NCI-H2227 (cell line): ENCODE measurements at regions not wholly inside any gene's neighbourhood (a gene's known extent, or its start where the extent isn't known, plus 50 kb on each side); places are given as distances from the start of the nearest gene placed in this dataset.
A peak's percentile ranks its signal among the peaks of the same experiment; 100 is the strongest.

Source experiments
- DNase-seq: peaks from one replicate; lab custom pipeline; 2025; ENCODE audit not compliant: unreplicated experiment; lab: John Stamatoyannopoulos, UW

DNA sequence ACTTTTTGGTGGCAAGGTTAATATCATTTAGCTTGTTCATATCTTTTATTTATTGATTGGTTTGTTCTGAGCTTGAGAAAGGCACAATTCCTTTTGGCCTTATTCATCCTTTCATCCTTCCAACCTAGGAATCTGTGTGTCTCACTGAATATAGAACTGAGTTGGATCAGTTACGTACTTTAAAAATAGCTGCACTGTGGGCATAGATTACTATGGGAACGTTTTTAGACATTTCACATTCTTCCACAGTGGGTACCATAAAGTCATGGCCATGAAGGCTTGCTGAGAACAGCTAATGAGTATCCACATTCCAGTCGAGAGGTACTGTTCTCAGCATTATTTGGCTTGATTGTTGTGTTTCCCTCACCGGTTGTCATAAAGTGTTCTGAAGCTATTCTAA lies 217.0 kb upstream of the DKK2 start:
- no peak for DNase-seq

DNA sequence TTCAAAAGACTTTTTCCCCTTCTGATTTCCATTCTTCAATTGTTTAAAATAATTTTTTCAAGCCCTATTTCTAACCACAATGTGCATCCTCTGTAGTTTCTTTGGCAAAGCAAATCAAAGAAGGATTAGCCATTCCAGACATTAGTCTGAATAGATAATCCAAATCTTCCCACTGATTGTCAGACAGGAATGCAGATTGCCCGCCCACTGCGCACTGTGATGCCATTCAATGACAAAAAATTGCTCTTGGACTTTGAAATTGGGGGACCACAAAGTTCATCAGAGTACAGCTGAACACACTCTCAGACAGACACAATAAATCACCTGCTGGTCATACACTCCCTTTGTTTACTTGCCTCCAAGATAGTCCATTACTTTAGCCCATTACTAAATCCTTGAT lies 216.5 kb upstream of the DKK2 start:
- DNase-seq: no peak

DNA sequence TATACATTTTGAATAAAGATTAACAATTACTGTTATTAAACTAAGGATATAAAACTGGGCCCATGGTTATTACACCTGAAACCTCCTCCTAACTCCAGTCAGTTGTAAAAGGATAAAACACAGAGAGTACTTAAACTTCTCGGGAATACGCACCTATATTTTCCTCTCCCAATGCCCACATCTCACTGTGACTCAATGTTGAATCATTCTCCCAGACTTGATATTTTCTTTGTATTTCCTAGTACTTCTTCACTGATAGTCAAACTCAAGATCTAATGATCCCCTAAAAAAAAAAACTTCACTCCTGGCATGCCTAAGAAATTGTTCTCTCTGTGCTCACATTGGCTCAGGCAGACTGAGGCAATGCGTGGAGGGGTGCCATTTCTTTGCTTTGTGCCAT lies 212.5 kb upstream of the DKK2 start:
- no peak for DNase-seq

DNA sequence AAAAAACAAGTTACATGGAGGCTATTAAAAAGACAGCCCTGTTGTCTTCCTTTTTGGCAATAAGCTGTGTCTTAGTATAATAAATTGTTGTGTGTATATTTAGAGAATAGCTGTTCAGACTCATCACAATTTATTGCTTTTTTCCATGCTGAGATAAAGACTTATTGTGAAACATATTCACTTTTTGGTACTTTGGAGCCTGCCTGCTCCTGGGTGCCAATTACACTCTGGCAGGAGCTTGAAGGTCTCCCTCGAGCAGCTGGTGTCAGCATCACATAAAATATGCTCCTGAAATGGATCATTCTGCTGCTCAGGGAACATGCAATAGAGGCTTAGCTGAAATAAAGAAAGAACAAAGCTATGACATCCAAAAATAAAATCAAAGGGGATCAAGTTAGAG lies 211.6 kb upstream of the DKK2 start:
- no peak for DNase-seq

DNA sequence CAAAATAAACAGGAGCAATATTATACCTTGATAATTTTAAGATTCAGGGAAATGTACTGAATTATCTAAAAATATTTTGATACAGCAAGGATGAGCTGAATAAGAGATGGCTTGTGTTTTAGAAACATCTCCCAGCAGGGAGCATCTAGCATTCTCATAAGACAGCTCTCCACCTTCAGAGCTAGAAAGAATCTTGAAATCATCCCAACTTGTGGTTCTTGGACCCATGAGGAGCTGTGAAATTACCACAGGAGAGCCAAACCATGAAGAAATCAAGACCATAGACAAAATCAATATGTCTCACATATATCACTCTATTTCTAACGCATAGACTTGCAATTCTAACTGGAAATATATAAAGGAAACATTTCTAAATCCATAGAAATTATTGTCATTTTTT lies 210.6 kb upstream of the DKK2 start:
- DNase-seq: no peak

DNA sequence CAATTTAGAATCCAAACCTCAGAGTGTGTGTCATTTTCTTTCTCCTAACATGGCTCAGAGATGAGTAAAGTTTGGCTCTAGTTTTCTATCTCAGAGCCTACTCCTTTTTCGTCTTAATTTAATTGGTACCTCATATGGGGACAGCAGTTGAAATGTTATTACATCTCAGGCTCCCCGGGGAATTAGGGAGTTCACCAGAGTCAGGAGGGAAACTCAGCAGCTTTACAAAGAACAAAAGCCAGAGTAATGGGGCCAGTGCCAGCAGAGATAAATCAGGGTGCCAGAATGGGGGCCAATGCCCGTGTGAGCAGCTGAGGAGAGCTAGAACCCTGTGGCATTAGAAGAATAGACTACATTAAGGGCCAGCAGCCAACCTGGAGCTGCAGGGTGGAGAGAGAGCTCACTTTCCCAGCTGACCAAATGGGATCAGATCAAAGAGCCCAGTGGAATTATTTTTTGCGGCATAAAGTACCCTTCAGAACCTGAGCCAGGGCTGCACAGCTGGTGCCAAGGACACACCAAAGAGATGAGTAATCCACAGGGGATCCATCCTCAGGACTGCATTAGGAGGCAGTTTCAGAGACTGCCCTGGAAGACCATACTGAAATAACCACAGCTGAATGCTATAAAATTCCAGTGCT lies 207.1 kb upstream of the DKK2 start:
- no peak for DNase-seq

DNA sequence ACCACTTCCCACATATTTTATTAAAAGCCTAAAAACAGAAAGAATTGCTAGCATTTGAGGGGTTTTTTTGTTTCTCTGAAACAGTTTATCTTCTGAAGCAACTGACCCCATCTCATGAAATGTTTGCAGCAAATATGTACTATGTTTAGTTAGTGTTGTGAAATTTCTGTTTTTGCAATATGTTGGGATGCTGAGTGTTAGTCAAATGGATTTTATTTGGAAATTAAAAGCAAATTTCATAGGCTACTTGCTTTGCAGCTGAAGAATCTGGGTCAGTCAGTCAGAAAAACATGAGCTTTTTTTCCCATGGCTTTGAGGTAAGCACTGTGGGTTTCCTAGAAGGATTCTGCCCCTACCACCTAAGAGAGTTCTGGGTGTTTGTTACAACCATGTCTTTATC lies 184.9 kb upstream of the DKK2 start:
- DNase-seq: no peak

DNA sequence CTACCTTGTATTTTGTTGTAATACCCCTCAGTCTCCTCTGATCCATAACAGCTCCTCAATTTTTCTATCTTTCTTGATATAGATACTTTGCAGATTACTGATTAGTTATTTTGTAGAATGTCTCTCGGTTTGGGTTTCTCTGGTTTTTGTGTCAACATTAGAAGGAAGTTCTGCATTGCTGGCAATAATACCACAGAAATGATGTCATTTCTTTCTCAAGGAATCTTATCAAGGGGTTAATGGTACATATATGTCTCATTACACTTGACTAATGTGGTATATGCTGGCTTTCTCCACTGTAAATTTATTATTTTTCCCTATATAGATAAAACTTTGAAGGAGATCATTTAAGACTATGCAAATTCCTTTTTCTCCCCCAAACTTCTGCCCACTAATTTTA lies 183.6 kb upstream of the DKK2 start:
- no peak for DNase-seq

DNA sequence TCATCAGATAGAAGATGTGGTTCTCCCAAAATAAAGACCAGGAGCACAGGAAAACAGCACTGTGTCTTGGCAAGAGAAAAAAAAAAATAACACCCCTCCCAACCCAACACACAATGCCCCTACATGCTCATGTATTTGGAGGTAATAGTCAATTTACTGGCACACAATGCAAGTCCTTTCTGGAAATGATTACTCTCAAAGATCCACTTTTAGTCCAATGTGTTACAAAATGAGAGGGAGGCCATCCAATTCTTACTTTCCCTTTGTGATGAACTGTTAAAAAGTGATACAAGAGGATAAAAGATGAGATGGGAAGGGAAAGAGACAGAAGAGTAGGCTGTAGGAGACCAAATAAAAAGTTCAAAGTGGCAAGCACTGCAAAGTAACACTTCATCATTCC lies 180.3 kb upstream of the DKK2 start:
- DNase-seq: no peak

DNA sequence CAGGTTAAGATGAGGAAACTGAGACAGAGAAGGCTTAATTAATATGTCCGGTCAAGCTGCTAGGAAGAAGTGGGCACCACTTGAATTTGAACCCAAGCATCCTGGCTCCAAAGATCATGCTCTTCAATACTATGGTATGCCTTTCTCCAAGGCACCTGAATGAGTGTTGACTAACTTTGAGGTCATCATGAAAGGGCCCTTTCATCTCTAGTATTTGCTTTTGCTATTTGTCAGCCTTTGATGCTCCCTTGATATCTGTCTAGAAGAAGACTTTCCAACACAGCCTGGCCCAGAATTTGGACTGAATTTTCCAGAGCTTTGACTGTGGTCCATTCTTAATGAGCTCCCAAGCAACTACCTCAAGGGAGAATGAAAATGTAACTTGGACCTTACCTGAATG lies 179.1 kb upstream of the DKK2 start:
- no peak for DNase-seq

DNA sequence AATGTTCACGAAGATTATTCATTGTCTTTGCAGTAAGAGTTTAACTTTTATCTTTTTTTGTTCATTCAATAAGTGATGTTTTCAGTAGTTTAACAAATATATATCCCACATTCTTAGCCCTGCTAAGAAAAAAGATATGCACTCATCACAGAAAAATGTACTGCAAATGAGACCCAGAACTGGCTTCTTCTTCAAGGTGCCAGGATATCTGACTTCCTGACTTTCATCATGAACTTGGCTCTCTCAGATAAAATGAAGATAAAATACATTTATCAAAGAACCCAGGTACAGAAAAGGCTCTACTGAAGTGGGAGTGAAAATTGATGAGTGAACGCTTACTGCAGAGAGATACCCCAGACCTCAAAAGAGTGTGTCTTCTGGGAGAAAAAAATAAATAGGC lies 177.8 kb upstream of the DKK2 start:
- no peak for DNase-seq

DNA sequence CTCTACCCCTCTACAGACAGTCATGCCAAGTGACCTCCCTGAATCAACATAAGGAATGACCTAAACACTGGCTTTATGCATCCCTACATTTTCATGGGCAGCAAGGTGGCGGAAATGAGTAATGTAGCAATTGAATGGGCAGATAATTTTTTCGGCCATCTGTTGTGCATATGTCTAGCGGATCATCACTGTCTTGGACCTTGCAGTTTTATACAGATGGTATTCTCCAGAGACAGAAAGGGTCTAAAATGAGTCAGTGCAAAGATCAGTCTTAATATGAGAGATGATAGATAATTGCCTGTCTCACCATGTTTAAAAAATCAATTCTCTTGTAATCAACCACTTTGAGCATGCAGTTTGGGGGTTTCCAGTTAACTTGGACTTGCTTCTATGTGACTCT lies 177.3 kb upstream of the DKK2 start:
- DNase-seq: no peak

DNA sequence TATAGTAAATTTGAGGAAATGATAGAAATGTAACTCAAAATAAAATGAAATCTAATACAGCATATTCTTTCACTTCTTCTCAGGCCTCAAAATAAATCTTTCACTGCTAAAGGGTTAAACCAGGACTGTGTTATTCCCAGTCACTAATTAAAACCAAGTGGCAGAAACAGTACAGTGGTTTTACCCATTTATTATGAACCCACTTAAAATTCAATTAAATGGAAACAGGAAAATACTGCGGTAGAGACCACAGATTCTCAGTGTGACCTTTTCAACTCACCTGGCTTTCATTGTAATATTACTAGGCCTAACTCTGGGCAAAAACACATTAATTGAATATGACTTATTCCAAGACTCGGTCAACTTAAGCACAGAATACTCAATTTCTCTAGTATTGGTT lies 176.5 kb upstream of the DKK2 start:
- DNase-seq: no peak

DNA sequence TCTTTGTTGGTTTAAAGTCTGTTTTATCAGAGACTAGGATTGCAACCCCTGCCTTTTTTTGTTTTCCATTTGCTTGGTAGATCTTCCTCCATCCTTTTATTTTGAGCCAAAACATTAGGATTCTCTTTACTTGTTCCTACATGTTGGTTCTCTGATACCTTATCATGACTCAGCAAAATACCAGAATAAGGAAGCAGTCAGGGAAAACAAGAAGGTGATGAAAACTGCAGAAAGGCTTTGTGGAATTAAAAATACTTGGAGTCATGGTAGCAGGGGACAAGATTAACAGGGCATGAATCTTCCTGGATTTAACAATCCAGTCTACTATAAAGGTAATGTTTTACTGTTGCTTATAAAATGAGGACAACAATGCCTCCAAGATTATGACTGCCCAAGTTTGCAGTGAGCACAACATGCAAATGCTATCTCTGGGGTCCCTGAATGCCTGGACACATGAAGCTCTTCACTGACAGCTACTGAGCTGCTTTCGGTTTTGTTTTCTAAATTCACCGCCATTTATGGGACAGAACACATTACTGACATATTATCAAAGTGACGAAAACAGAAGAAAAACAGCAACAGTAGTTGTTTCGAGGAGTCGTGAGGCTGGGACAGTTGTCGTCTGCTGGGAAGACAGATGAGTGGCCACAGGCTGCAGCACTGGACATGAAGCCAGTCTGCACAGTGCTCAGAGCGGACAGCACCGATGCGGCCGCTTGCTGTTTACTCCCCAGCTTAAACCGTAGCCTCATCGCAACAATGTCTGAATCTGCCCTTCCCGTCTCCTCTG lies 174.5 kb upstream of the DKK2 start:
- DNase-seq: no peak

DNA sequence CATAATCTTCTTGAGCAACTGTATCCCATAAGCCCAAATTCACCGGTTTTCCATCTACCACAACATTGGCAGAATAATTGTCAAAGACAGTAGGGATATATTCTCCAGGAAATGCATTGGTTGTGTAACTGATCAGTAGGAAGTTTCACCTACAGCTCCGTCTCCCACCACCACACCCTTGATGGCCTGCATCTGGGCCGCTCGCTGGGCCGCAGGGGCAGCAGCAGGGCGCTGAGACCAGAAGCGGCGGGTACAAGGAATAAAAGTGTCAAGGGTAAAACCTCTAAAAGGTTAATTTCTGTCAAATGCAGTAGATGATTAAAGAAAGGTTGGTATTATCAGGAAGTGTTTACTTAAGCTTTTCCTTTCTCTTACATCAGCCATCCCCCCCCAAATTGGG lies 167.6 kb upstream of the DKK2 start:
- no peak for DNase-seq

DNA sequence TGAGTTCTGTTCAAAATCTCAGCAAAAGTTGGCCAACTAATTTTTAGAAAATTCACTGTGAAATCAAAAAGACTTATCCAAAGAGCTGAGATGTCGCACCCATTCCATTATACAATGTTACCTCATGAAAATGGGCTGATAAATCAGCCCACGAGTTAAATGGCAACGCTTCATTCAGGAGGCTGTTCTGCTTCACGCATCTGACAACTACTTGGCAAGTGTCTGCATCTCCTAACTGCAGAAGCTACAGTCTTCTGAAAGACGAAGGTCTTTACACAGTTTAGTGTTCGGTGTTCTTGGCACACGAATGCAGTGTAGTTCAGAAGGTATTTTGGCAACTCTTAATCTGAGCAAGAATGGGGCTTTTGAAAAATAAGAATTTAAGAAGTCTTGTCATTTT lies 166.6 kb upstream of the DKK2 start:
- no peak for DNase-seq

DNA sequence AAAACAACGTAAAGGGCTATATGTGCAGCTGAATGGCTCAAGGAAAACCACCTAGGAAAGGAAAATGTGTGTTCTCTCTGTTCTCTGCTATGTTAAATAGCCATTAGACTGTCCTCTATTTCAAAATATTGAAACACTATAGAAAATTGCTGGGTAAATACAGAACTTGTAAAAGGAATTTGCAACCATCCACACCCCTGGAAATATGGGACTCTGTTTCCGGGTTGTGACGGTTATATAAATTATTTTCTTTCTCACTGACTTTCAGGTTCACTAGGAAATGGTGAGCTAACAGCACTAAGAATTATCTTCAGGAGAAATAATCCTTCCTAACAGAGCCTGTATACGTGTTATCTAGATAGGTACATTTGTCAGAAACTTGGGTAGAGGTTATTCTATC lies 161.0 kb upstream of the DKK2 start:
- no peak for DNase-seq

DNA sequence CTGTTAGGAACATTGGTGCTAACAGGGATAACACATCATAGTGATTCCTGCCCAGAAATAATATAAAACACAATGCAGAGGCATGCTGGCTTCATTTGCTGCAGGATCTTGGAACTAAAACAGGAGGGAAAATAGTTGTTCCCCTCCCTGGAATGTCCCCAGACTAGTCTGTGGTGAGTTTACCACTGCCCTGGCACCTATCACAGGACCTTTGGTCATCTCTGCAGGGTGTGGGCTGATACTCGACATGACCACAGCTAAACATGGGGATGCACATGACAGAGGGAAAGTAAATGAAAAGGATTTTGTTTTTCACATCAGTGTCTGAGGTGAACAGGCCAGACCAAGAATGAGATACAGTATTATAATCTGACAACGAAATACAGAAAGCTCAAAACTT lies 160.2 kb upstream of the DKK2 start:
- DNase-seq: no peak

DNA sequence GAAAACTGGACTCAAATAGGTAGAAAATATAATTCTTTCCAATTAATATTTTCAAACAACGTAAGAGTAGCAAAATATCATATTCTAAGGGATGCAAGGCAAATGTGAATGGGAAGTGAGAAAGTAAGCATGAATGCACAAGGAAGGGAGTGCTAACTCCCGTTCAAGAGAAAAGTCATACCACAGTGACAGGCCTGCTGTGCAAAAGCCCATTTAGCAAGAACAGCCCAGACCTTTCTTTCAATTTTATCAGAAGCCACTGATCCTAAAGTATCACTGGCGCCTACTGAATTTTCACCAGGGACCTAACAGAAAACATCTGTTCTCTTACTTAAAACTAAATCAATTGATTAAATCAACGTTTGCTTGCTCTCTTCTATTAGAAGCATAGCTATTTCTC lies 157.9 kb upstream of the DKK2 start:
- DNase-seq: no peak

DNA sequence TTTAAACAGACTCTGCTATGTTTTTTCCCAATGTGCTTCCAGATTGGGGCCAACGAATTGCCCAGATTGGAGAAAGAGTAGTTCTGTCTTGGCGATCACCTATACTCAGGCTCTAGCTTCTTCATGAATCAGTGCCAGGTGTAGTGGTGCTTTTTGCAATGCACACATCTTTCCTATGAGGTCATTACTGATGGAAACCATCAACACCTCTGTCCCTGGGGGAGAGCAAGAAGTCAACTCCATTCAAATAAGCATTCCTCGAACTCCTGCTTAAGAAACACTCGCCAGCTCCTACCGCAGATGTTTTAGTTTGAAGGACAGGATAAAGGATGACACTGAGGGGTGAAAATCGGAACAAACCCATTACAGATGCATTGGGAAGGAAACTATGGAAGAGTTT lies 156.5 kb upstream of the DKK2 start:
- no peak for DNase-seq

DNA sequence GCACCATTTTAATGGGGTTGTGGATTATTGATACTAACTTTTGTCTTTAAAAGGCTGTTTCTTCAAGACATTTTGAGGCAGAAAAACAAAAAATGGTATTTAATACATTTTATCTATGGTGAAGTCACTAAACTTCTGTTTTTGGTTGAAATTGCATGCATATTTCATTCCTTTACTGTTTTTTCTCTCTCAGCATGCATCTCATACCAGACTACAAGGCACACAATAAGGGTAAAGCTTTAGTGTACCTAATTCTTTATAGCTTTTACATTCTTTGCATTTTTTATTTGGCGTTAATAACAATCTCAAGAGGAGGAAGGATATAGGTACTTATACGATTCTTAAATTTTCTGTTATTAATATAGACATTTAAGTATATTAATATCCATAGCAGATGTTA lies 151.0 kb upstream of the DKK2 start:
- DNase-seq: no peak

DNA sequence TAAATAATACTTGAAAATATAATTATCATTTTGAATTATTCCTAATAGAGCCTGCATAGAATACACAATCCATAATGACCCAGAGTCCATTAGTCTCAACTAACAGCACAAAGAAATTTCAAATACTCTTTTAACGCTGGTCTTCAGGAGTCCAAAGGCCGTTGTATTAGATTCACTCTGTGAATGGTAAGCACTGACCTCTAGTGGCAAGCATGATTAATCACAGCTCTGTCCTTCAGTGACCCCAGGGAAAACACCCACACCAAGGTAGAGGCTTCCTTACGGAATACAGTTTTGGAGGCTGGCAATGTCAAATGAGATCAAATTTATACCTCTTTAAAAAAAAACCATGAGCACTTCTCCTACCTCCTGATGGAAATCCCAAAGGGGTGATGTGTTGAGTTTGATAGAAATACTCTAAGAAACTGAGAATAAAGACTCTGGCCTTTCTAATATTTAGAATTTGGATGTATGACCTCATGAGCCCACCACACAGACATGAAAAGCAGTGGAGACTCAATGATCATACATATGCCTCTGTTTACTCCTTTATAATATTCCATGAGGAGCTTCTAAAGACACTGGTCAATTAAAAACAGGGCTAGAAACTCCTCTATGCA lies 147.2 kb upstream of the DKK2 start:
- peak; percentile 0 for DNase-seq

DNA sequence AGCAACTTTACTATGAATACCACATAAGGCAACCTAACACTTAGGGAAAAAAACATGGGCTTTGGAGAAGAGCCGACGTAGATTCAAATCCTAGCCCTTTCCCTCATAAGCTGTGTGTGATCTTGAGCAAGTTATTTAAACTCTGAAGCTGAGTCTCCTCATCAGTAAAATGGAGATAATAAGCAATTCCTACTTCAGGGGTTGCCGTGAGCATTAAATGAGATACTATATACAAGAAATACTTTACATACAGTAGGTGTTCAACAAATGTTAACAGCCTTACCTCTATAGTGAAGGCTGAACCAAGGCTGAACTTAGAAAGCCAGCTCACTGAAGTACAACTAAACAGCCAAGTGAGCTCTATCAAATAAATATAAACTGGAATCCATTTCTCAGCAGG lies 146.2 kb upstream of the DKK2 start:
- no peak for DNase-seq
